Coronary artery (tissue), 2 donors: ENCODE measurements at regions not wholly inside any gene's neighbourhood (a gene's known extent, or its start where the extent isn't known, plus 50 kb on each side); places are given as distances from the start of the nearest gene placed in this dataset.

Source experiments
- DNase-seq: peaks from one replicate; pipeline ENCODE4 v3.0.0-alpha.2; 2017; ENCODE audit warnings: low spot score
- H3K27ac ChIP-seq, 2 donors: fragments of 200-600 bp; sonication (generic); one replicate each; pipeline ENCODE4 v1.5.1; 2016 to 2019
- H3K4me3 ChIP-seq: fragments of 200-600 bp; sonication (generic); 2 replicates; pipeline ENCODE4 v1.5.1; 2016; ENCODE audit warnings: mild to moderate bottlenecking, moderate library complexity
- CTCF ChIP-seq: fragments of 200-600 bp; sonication (generic); IDR thresholded peaks from one replicate; pipeline ENCODE4 v1.5.1; 2019; ENCODE audit warnings: antibody characterized with exemption

GRCh38 chr1:60891765-60892164 is 190.6 kb upstream of the NFIA start:
- Histone ChIP-seq H3K4me3 (no peak overlapping the region), H3K27ac (no peak overlapping the region)
- TF ChIP-seq CTCF = no peak
- no peak for DNase-seq

GRCh38 chr1:60891281-60891680 is 191.1 kb upstream of the NFIA start:
- no peak overlapping the region for H3K27ac ChIP-seq
- H3K4me3 ChIP-seq = no peak overlapping the region
- no peak for TF ChIP-seq CTCF
- DNase-seq = no peak

GRCh38 chr1:60890664-60891063 is 191.7 kb upstream of the NFIA start:
- Histone ChIP-seq H3K4me3 (no peak overlapping the region), H3K27ac (no peak overlapping the region)
- no peak for DNase-seq
- no peak for TF ChIP-seq CTCF

- no peak overlapping the region for H3K4me3 ChIP-seq
- no peak for TF ChIP-seq CTCF
- no peak overlapping the region for H3K27ac ChIP-seq
- no peak for DNase-seq
Observed at GRCh38 chr1:60889709-60890108, 192.7 kb upstream of the NFIA start.

- H3K4me3 ChIP-seq = no peak overlapping the region
- no peak overlapping the region for H3K27ac ChIP-seq
- TF ChIP-seq CTCF = no peak
- no peak for DNase-seq
Observed at GRCh38 chr1:60888126-60888525, 194.2 kb upstream of the NFIA start.

- Histone ChIP-seq H3K4me3 (no peak overlapping the region), H3K27ac (no peak overlapping the region)
- TF ChIP-seq CTCF = no peak
- no peak for DNase-seq
Observed at GRCh38 chr1:60886793-60887331, 195.5 kb upstream of the NFIA start.

GRCh38 chr1:60886090-60886489 is 196.3 kb upstream of the NFIA start:
- TF ChIP-seq CTCF = no peak
- Histone ChIP-seq H3K4me3 (no peak overlapping the region), H3K27ac (no peak overlapping the region)
- no peak for DNase-seq
